GM23338 (cell line): ENCODE measurements at regions not wholly inside any gene's neighbourhood (a gene's known extent, or its start where the extent isn't known, plus 50 kb on each side); places are given as distances from the start of the nearest gene placed in this dataset.

Experiments used
- ATAC-seq: fragments of 200-7000 bp; cut with Tn5 transposase; 3 replicates; pipeline ENCODE4 v1.9.1; 2020
- DNase-seq: peaks from one replicate; pipeline ENCODE4 v3.0.0-alpha.2; 2015; ENCODE audit warnings: low spot score
- H2AFZ ChIP-seq: fragments of 200-600 bp; sonication (generic); 2 replicates; pipeline ENCODE4 v1.8.0; 2016; ENCODE audit warnings: antibody characterized with exemption, mild to moderate bottlenecking, moderate library complexity
- H3F3A ChIP-seq: fragments of 200-600 bp; sonication (generic); replicated peaks from 2 replicates; pipeline ENCODE4 v1.8.0; 2017; ENCODE audit warnings: antibody characterized with exemption, mixed run types, low read depth
- H3K27ac ChIP-seq: fragments of 200-600 bp; sonication (generic); 2 replicates; pipeline ENCODE4 v1.6.1; 2016; ENCODE audit warnings: low read depth
- H3K27me3 ChIP-seq: fragments of 200-600 bp; sonication (generic); 2 replicates; pipeline ENCODE4 v1.8.0; 2016; ENCODE audit warnings: mild to moderate bottlenecking, mixed run types, moderate library complexity; ENCODE audit not compliant: insufficient read depth
- H3K36me3 ChIP-seq: fragments of 200-600 bp; sonication (generic); 2 replicates; pipeline ENCODE4 v1.8.0; 2016; ENCODE audit warnings: mild to moderate bottlenecking; ENCODE audit not compliant: insufficient read depth
- H3K4me1 ChIP-seq: fragments of 200-600 bp; sonication (generic); 2 replicates; pipeline ENCODE4 v1.8.0; 2016; ENCODE audit warnings: mild to moderate bottlenecking, moderate library complexity; ENCODE audit not compliant: insufficient read depth
- H3K4me2 ChIP-seq: fragments of 200-600 bp; sonication (generic); 2 replicates; pipeline ENCODE4 v1.7.1; 2017; ENCODE audit warnings: mixed run types
- H3K4me3 ChIP-seq: fragments of 200-600 bp; sonication (generic); 2 replicates; pipeline ENCODE4 v1.6.1; 2016; ENCODE audit warnings: mixed run types
- H3K79me2 ChIP-seq: fragments of 200-600 bp; sonication (generic); replicated peaks from 2 replicates; pipeline ENCODE4 v1.8.0; 2017; ENCODE audit warnings: mild to moderate bottlenecking; ENCODE audit not compliant: insufficient read depth
- H3K9me2 ChIP-seq: fragments of 200-600 bp; sonication (generic); 2 replicates; pipeline ENCODE4 v1.8.0; 2017; ENCODE audit not compliant: insufficient read depth
- H4K20me1 ChIP-seq: fragments of 200-600 bp; sonication (generic); replicated peaks from 2 replicates; pipeline ENCODE4 v1.8.0; 2017; ENCODE audit warnings: mild to moderate bottlenecking; ENCODE audit not compliant: insufficient read depth
- H3K27ac Mint-ChIP-seq: 2 replicates; pipeline ENCODE4 v1.8.0; 2020; ENCODE audit warnings: inconsistent platforms, mild to moderate bottlenecking, moderate library complexity, mixed read lengths
- H3K27me3 Mint-ChIP-seq: 3 replicates; pipeline ENCODE4 v1.8.0; 2022; ENCODE audit warnings: low read depth, mild to moderate bottlenecking, moderate library complexity, mixed read lengths, inconsistent platforms; ENCODE audit not compliant: insufficient read depth, poor library complexity
- H3K36me3 Mint-ChIP-seq: 3 replicates; pipeline ENCODE4 v1.8.0; 2021; ENCODE audit warnings: low read depth, mild to moderate bottlenecking, inconsistent platforms, moderate library complexity, mixed read lengths
- H3K4me1 Mint-ChIP-seq: 3 replicates; pipeline ENCODE4 v1.8.0; 2020; ENCODE audit warnings: mild to moderate bottlenecking, inconsistent platforms, mixed read lengths
- H3K4me3 Mint-ChIP-seq: 3 replicates; pipeline ENCODE4 v1.8.0; 2021; ENCODE audit warnings: moderate library complexity, mild to moderate bottlenecking, inconsistent platforms, mixed read lengths
- H3K9me3 Mint-ChIP-seq: 3 replicates; pipeline ENCODE4 v1.8.0; 2020; ENCODE audit warnings: moderate library complexity, mild to moderate bottlenecking, inconsistent platforms, mixed read lengths
- CREB1 ChIP-seq: fragments of 250-450 bp; sonication (Bioruptor Pico); IDR thresholded peaks from 2 replicates; pipeline ENCODE4 v1.5.0; 2020; ENCODE audit warnings: low read depth, mild to moderate bottlenecking, moderate library complexity
- CTCF ChIP-seq, 2 experiments: fragments of 200-600 bp in 1 of 2; sonication (generic) in 1 of 2; conservative IDR thresholded peaks; 2 replicates each; pipeline versions ENCODE4 v1.5.1 to v1.6.1; 2016 to 2017; ENCODE audit warnings: antibody characterized with exemption in 2 of 2, low read depth in 2 of 2, mild to moderate bottlenecking in 2 of 2, moderate library complexity in 1 of 2
- EZH2phosphoT487 ChIP-seq: fragments of 200-600 bp; sonication (generic); IDR thresholded peaks from one replicate; pipeline ENCODE4 v1.8.1; 2018; ENCODE audit warnings: antibody characterized with exemption; ENCODE audit not compliant: unreplicated experiment
- NANOG ChIP-seq: IDR thresholded peaks from 2 replicates; pipeline ENCODE4 v1.6.1; 2016; ENCODE audit warnings: antibody characterized with exemption, borderline replicate concordance
- POLR2AphosphoS5 ChIP-seq: IDR thresholded peaks from 2 replicates; pipeline ENCODE4 v1.6.1; 2016; ENCODE audit warnings: antibody characterized with exemption, low read depth
- REST ChIP-seq: IDR thresholded peaks from one replicate; pipeline ENCODE4 v1.6.1; 2018; ENCODE audit warnings: antibody characterized with exemption; ENCODE audit not compliant: unreplicated experiment
- ZNF331 ChIP-seq: fragments of 250-450 bp; sonication (Bioruptor Pico); IDR thresholded peaks from 2 replicates; pipeline ENCODE4 v1.5.0; 2020; ENCODE audit warnings: low read depth, mild to moderate bottlenecking, moderate library complexity
- ZNF462 ChIP-seq: fragments of 250-450 bp; sonication (Bioruptor Pico); IDR thresholded peaks from 2 replicates; pipeline ENCODE4 v1.5.0; 2020; ENCODE audit warnings: mild to moderate bottlenecking, moderate library complexity

- TF ChIP-seq ZNF462, result no peak
- no peak for TF ChIP-seq ZNF331 (CRISPR knock-in tag)
- TF ChIP-seq EZH2phosphoT487, result no peak
- no peak for TF ChIP-seq NANOG
- TF ChIP-seq CREB1 (CRISPR knock-in tag), result no peak
- no peak for TF ChIP-seq REST
- no peak for TF ChIP-seq POLR2AphosphoS5
Measured at GRCh38 chr2:18706001-18706400, 116.6 kb upstream of the NT5C1B start (continued).

- Mint-ChIP-seq H3K36me3 (no peaks in the 10 kb centered on the region), H3K4me3 (no peak overlapping the region), H3K27me3 (no peaks in the 10 kb centered on the region), H3K27ac (no peak overlapping the region), H3K9me3 (no peaks in the 10 kb centered on the region), H3K4me1 (peaks cover 6% of the 10 kb centered on the region; the same call in 1 of the 3 replicates)
- ATAC-seq, result no peak
- Histone ChIP-seq H4K20me1 (no peaks in the 10 kb centered on the region), H3F3A (no peaks in the 10 kb centered on the region), H3K9me2 (no peaks in the 10 kb centered on the region), H3K4me2 (no peak overlapping the region), H3K27me3 (no peaks in the 10 kb centered on the region), H3K4me3 (no peak overlapping the region), H3K4me1 (no peaks in the 10 kb centered on the region), H3K36me3 (no peaks in the 10 kb centered on the region), H2AFZ (no peak overlapping the region), H3K79me2 (no peaks in the 10 kb centered on the region), H3K27ac (no peak overlapping the region)
- no peak for DNase-seq
- no peak for TF ChIP-seq CTCF (conservative IDR thresholded peaks at IDR 0.05; ENCODE audit: low read depth in 2 of 2)
- no peak for TF ChIP-seq NANOG
- no peak for TF ChIP-seq EZH2phosphoT487
- TF ChIP-seq POLR2AphosphoS5, result no peak
Measured at GRCh38 chr2:18704276-18704675, 114.9 kb upstream of the NT5C1B start.
